ENCODE measurements at regions not wholly inside any gene's neighbourhood (a gene's known extent, or its start where the extent isn't known, plus 50 kb on each side); places are given as distances from the start of the nearest gene placed in this dataset.
"Not testable (repeated sequence)": the region's sequence is repeated elsewhere in the genome, so short reads cannot be mapped to it uniquely, and the experiment has no call there.

DNA sequence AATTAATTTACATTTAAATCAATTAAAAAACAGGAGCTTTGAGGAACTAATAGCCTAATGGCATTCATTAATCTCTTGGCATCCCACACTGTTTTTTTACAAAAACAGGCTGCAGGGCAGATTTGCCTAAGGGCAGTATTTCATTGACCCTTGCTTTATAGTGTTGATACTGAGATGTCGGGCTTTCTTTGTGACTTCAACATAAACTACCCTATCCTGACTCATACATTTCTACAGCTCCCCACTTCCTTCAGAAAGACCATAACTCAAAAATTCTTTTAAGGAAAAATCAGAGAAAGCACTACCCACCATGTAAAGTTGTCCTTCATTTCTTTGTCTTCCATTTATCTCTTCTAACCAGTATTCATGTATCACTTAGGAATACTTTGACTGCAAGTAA lies 92.2 kb upstream of the NT5E start:
- POLR2A ChIA-PET, result no interaction called here
- no peaks in the 10 kb centered on the region for H3K27me3 ChIP-seq (ENCODE audit: control insufficient read depth, insufficient read depth, low read length)
- no peaks in the 10 kb centered on the region for H3K36me3 ChIP-seq (ENCODE audit: control insufficient read depth, insufficient read depth, low read length)
- H3K4me3 ChIP-seq (ENCODE audit: low read depth, low read length), result no peak overlapping the region
- no peak for TF ChIP-seq CTCF (IDR thresholded peaks at IDR 0.05; ENCODE audit: insufficient read depth, low read depth, low read length)
- CTCF ChIA-PET, result interaction anchor here (1.3 to 6.3 kb wide), 3 partner anchors 17 to 176 kb away, joined by 3 to 77 read pairs (median 4); no protein-coding TSS in a partner anchor
- DNase-seq (ENCODE audit: low read depth), result no peak

DNA sequence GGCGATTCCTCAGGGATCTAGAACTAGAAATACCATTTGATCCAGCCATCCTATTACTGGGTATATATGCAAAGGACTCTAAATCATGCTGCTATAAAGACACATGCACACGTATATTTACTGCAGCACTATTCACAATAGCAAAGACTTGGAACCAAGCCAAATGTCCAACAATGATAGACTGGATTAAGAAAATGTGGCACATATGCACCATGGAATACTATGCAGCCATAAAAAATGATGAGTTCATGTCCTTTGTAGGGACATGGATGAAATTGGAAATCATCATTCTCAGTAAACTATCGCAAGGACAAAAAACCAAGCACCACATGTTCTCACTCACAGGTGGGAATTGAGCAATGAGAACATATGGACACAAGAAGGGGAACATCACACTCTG lies 93.1 kb upstream of the NT5E start:
- POLR2A ChIA-PET; H3K27me3 ChIP-seq (ENCODE audit: control insufficient read depth, insufficient read depth, low read length); DNase-seq (ENCODE audit: low read depth); H3K36me3 ChIP-seq (ENCODE audit: control insufficient read depth, insufficient read depth, low read length); CTCF ChIA-PET; H3K4me3 ChIP-seq (ENCODE audit: low read depth, low read length): not testable (repeated sequence)

GRCh38 chr6:85355816-85356215 lies 94.1 kb upstream of the NT5E start:
- DNase-seq (ENCODE audit: low read depth), result no peak
- ChIA-PET POLR2A (no interaction called here), CTCF (interaction anchor here (1.1 to 5.6 kb wide), 21 partner anchors 11 to 237 kb away, joined by 3 to 81 read pairs (median 6); partner anchors contain the start of gene NT5E)
- Histone ChIP-seq H3K4me3 (ENCODE audit: low read depth, low read length) (no peak overlapping the region), H3K36me3 (ENCODE audit: control insufficient read depth, insufficient read depth, low read length) (no peaks in the 10 kb centered on the region), H3K27me3 (ENCODE audit: control insufficient read depth, insufficient read depth, low read length) (no peaks in the 10 kb centered on the region)
- TF ChIP-seq CTCF (IDR thresholded peaks at IDR 0.05; ENCODE audit: insufficient read depth, low read depth, low read length), result no peak

- ChIA-PET CTCF (interaction anchor here (0.6 to 5.6 kb wide), 36 partner anchors 8 to 284 kb away, joined by 3 to 81 read pairs (median 4); partner anchors contain the start of gene NT5E), POLR2A (interaction anchor here (1.3 kb wide), 1 partner anchor 128 kb away, joined by 3 read pairs; no protein-coding TSS in a partner anchor)
- Histone ChIP-seq H3K4me3 (ENCODE audit: low read depth, low read length) (no peak overlapping the region), H3K27me3 (ENCODE audit: control insufficient read depth, insufficient read depth, low read length) (no peaks in the 10 kb centered on the region), H3K36me3 (ENCODE audit: control insufficient read depth, insufficient read depth, low read length) (no peaks in the 10 kb centered on the region)
- DNase-seq (ENCODE audit: low read depth), result no peak
- peak; percentile 89 for TF ChIP-seq CTCF (IDR thresholded peaks at IDR 0.05; ENCODE audit: insufficient read depth, low read depth, low read length)
Measured at GRCh38 chr6:85354761-85355618, 94.9 kb upstream of the NT5E start.

DNA sequence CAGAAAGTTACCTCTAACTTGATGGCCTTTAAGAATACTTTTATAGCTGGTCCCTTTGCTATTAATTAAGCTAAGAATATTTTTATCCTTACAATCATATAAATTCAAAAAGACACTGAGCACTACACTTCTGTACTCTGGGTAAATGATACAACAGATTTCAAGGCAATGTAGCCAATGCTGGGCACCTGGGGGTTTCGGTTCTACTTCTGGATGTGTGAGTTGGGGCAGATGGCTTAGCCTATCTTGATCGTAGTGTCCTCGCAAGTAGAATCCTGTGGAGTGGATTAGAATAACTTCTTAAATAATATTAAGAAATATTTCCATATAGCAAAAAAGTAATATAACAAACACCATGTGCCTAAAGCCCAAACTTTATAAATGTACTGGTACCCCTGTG lies 96.9 kb upstream of the NT5E start:
- H3K4me3 ChIP-seq (ENCODE audit: low read depth, low read length), result no peak overlapping the region
- TF ChIP-seq CTCF (IDR thresholded peaks at IDR 0.05; ENCODE audit: insufficient read depth, low read depth, low read length), result no peak
- no peaks in the 10 kb centered on the region for H3K36me3 ChIP-seq (ENCODE audit: control insufficient read depth, insufficient read depth, low read length)
- no peaks in the 10 kb centered on the region for H3K27me3 ChIP-seq (ENCODE audit: control insufficient read depth, insufficient read depth, low read length)
- POLR2A ChIA-PET, result no interaction called here
- no peak for DNase-seq (ENCODE audit: low read depth)
- CTCF ChIA-PET, result interaction anchor here (0.6 to 5.6 kb wide), 4 partner anchors 93 to 1074 kb away, joined by 3 to 81 read pairs (median 3); no protein-coding TSS in a partner anchor

Measured in BJ (cell line).